ENCODE measurements at regions not wholly inside any gene's neighbourhood (a gene's known extent, or its start where the extent isn't known, plus 50 kb on each side); places are given as distances from the start of the nearest gene placed in this dataset.

DNA sequence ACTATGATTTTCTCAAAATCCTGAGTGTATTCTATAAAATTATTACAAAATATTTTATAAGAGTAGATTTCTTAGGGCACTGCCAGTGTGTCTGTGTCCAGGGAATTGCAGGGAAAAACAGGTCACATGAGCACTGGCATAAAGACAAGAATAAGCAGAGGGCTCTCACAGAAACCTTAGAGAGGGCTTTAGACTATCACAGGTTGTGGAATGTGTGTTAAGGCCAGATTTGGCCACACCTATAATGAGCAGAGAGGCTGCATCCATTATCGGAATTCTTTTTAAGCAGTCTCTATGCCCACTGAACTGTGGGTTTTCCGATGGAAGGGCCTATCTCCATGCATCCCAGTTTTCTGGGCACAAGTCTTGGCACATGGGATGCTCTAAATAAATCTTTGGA lies 90.2 kb downstream of the RTP4 start:
- Histone ChIP-seq H3K4me1 (ENCODE audit: control insufficient read depth, insufficient read depth, low read length) (no peaks in the 10 kb centered on the region), H3K27ac (ENCODE audit: low read length) (no peak overlapping the region), H3K4me3 (ENCODE audit: low read length) (no peak overlapping the region), H3K9me3 (replicated peaks; ENCODE audit: control insufficient read depth, low read depth, low read length) (no peaks in the 10 kb centered on the region), H3K27me3 (ENCODE audit: control insufficient read depth, insufficient read depth, low read length) (no peaks in the 10 kb centered on the region), H3K36me3 (ENCODE audit: control insufficient read depth, insufficient read depth, low read length) (no peaks in the 10 kb centered on the region)
- WGBS (ENCODE audit: insufficient coverage) = no CpG with 5 or more reads among the region's 2 CpGs
- DNase-seq = no peak

DNA sequence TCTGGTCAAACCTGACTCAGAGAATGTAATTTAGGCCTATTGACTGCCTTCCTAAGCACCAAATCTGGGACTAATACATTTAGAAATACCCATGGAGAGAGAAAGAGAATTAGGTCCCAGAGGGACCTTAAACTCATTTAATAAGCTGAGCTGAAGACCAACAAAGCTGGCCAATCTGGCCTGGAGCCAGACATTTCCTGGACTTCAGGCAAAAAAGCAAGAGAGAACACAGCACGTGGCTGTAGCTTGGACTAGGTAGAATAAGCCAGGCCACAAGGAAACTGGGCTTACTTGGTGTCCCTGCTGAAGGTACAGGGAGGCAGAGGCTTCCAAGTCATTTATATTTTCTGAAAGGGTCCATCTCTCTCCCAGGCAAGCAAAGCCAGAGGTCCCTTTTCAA lies 88.1 kb downstream of the RTP4 start:
- no peaks in the 10 kb centered on the region for H3K36me3 ChIP-seq (ENCODE audit: control insufficient read depth, insufficient read depth, low read length)
- H3K4me1 ChIP-seq (ENCODE audit: control insufficient read depth, insufficient read depth, low read length) = no peaks in the 10 kb centered on the region
- H3K4me3 ChIP-seq (ENCODE audit: low read length) = no peak overlapping the region
- no peaks in the 10 kb centered on the region for H3K27me3 ChIP-seq (ENCODE audit: control insufficient read depth, insufficient read depth, low read length)
- WGBS (ENCODE audit: insufficient coverage) = 0% methylated on average over 1 of the region's 1 CpG
- peak; percentile 40 for DNase-seq
- no peaks in the 10 kb centered on the region for H3K9me3 ChIP-seq (replicated peaks; ENCODE audit: control insufficient read depth, low read depth, low read length)
- no peak overlapping the region for H3K27ac ChIP-seq (ENCODE audit: low read length)

GRCh38 chr3:187454085-187454815 lies 86.1 kb downstream of the RTP4 start:
- Histone ChIP-seq H3K27ac (ENCODE audit: low read length) (no peak overlapping the region), H3K9me3 (replicated peaks; ENCODE audit: control insufficient read depth, low read depth, low read length) (no peaks in the 10 kb centered on the region), H3K4me1 (ENCODE audit: control insufficient read depth, insufficient read depth, low read length) (no peaks in the 10 kb centered on the region), H3K27me3 (ENCODE audit: control insufficient read depth, insufficient read depth, low read length) (no peaks in the 10 kb centered on the region), H3K36me3 (ENCODE audit: control insufficient read depth, insufficient read depth, low read length) (no peaks in the 10 kb centered on the region), H3K4me3 (ENCODE audit: low read length) (no peak overlapping the region)
- no CpG with 5 or more reads among the region's 6 CpGs for WGBS (ENCODE audit: insufficient coverage)
- DNase-seq = no peak

- Histone ChIP-seq H3K4me1 (ENCODE audit: control insufficient read depth, insufficient read depth, low read length) (no peaks in the 10 kb centered on the region), H3K9me3 (replicated peaks; ENCODE audit: control insufficient read depth, low read depth, low read length) (no peaks in the 10 kb centered on the region), H3K27ac (ENCODE audit: low read length) (no peak overlapping the region), H3K36me3 (ENCODE audit: control insufficient read depth, insufficient read depth, low read length) (no peaks in the 10 kb centered on the region), H3K4me3 (ENCODE audit: low read length) (no peak overlapping the region), H3K27me3 (ENCODE audit: control insufficient read depth, insufficient read depth, low read length) (no peaks in the 10 kb centered on the region)
- DNase-seq = no peak
- 69% methylated on average over 3 of the region's 7 CpGs for WGBS (ENCODE audit: insufficient coverage)
Observed at GRCh38 chr3:187450431-187451190, 82.4 kb downstream of the RTP4 start.

DNA sequence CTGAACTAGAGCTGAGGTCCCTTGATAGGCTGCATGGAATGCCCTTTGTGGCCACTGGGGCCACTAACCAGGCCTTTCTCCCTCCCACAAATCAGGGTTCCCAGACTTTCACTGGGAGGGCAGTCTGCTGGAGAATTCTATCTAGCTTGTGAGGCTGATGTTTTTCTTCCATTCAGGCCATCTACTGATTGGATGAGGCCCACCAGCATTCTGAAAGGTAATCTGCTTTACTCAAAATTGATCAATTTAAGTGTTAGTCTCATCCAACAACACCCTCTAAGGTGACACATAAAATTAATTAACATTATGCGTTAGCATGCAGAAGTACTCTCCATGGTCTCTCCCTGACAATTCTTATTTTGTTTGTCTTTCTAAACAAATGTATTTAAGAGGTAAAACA lies 80.5 kb downstream of the RTP4 start:
- Histone ChIP-seq H3K27me3 (ENCODE audit: control insufficient read depth, insufficient read depth, low read length) (no peaks in the 10 kb centered on the region), H3K36me3 (ENCODE audit: control insufficient read depth, insufficient read depth, low read length) (no peaks in the 10 kb centered on the region), H3K4me3 (ENCODE audit: low read length) (no peak overlapping the region), H3K9me3 (replicated peaks; ENCODE audit: control insufficient read depth, low read depth, low read length) (no peaks in the 10 kb centered on the region), H3K27ac (ENCODE audit: low read length) (no peak overlapping the region), H3K4me1 (ENCODE audit: control insufficient read depth, insufficient read depth, low read length) (no peaks in the 10 kb centered on the region)
- WGBS (ENCODE audit: insufficient coverage) = no CpG with 5 or more reads among the region's 1 CpG
- no peak for DNase-seq

- H3K4me1 ChIP-seq (ENCODE audit: control insufficient read depth, insufficient read depth, low read length) = no peaks in the 10 kb centered on the region
- H3K27ac ChIP-seq (ENCODE audit: low read length) = no peak overlapping the region
- no CpG with 5 or more reads among the region's 3 CpGs for WGBS (ENCODE audit: insufficient coverage)
- H3K36me3 ChIP-seq (ENCODE audit: control insufficient read depth, insufficient read depth, low read length) = no peaks in the 10 kb centered on the region
- no peaks in the 10 kb centered on the region for H3K27me3 ChIP-seq (ENCODE audit: control insufficient read depth, insufficient read depth, low read length)
- H3K9me3 ChIP-seq (replicated peaks; ENCODE audit: control insufficient read depth, low read depth, low read length) = no peaks in the 10 kb centered on the region
- no peak for DNase-seq
- H3K4me3 ChIP-seq (ENCODE audit: low read length) = no peak overlapping the region
Observed at GRCh38 chr3:187447737-187448136, 79.6 kb downstream of the RTP4 start.

- H3K27me3 ChIP-seq (ENCODE audit: control insufficient read depth, insufficient read depth, low read length) = no peaks in the 10 kb centered on the region
- WGBS (ENCODE audit: insufficient coverage) = no CpG with 5 or more reads among the region's 2 CpGs
- no peak for DNase-seq
- no peaks in the 10 kb centered on the region for H3K9me3 ChIP-seq (replicated peaks; ENCODE audit: control insufficient read depth, low read depth, low read length)
- no peak overlapping the region for H3K27ac ChIP-seq (ENCODE audit: low read length)
- no peak overlapping the region for H3K4me3 ChIP-seq (ENCODE audit: low read length)
- H3K4me1 ChIP-seq (ENCODE audit: control insufficient read depth, insufficient read depth, low read length) = no peaks in the 10 kb centered on the region
- H3K36me3 ChIP-seq (ENCODE audit: control insufficient read depth, insufficient read depth, low read length) = no peaks in the 10 kb centered on the region
Observed at GRCh38 chr3:187445356-187445755, 77.2 kb downstream of the RTP4 start.

DNA sequence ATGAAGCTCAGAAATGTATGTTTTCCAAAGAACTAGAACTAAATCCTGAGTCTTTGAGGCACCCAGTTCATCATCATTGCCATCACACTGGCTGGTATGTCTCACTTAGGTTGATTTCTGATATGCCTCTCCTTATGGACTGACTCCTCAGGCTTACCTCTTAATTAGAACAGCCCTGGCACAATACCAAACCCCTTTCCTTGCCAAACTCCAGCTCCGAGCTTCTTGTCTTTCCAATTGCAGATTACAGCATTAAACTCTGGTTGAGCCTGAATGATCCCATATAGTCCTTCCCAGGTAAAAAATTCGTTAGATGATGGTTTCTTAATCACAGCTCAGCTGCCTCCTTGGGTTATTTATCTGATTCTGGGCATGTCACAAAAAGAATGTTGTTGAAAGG lies 66.3 kb downstream of the RTP4 start:
- WGBS (ENCODE audit: insufficient coverage) = 20% methylated on average over 1 of the region's 2 CpGs
- H3K4me3 ChIP-seq (ENCODE audit: low read length) = no peak overlapping the region
- H3K9me3 ChIP-seq (replicated peaks; ENCODE audit: control insufficient read depth, low read depth, low read length) = no peaks in the 10 kb centered on the region
- H3K36me3 ChIP-seq (ENCODE audit: control insufficient read depth, insufficient read depth, low read length) = no peaks in the 10 kb centered on the region
- no peaks in the 10 kb centered on the region for H3K27me3 ChIP-seq (ENCODE audit: control insufficient read depth, insufficient read depth, low read length)
- H3K4me1 ChIP-seq (ENCODE audit: control insufficient read depth, insufficient read depth, low read length) = no peaks in the 10 kb centered on the region
- H3K27ac ChIP-seq (ENCODE audit: low read length) = no peak overlapping the region
- DNase-seq = no peak

- no peak overlapping the region for H3K27ac ChIP-seq (ENCODE audit: low read length)
- no peak for DNase-seq
- H3K4me1 ChIP-seq (ENCODE audit: control insufficient read depth, insufficient read depth, low read length) = no peaks in the 10 kb centered on the region
- H3K36me3 ChIP-seq (ENCODE audit: control insufficient read depth, insufficient read depth, low read length) = no peaks in the 10 kb centered on the region
- 43% methylated on average over 5 of the region's 5 CpGs for WGBS (ENCODE audit: insufficient coverage)
- H3K4me3 ChIP-seq (ENCODE audit: low read length) = no peak overlapping the region
- H3K9me3 ChIP-seq (replicated peaks; ENCODE audit: control insufficient read depth, low read depth, low read length) = no peaks in the 10 kb centered on the region
- no peaks in the 10 kb centered on the region for H3K27me3 ChIP-seq (ENCODE audit: control insufficient read depth, insufficient read depth, low read length)
Observed at GRCh38 chr3:187430576-187430975, 62.4 kb downstream of the RTP4 start.

Measured in muscle of leg (tissue), 3 donors.